Hepatocyte (in vitro differentiated cells): ENCODE measurements at regions not wholly inside any gene's neighbourhood (a gene's known extent, or its start where the extent isn't known, plus 50 kb on each side); places are given as distances from the start of the nearest gene placed in this dataset.

Source experiments
- CTCF ChIP-seq: fragments of 200-600 bp; sonication (generic); IDR thresholded peaks from 2 replicates; pipeline ENCODE4 v1.5.1; 2016; ENCODE audit warnings: antibody characterized with exemption, mild to moderate bottlenecking; ENCODE audit not compliant: poor library complexity
- EZH2 ChIP-seq: fragments of 200-600 bp; sonication (generic); IDR thresholded peaks from 2 replicates; pipeline ENCODE4 v1.6.1; 2016; ENCODE audit warnings: antibody characterized with exemption, mild to moderate bottlenecking, borderline replicate concordance
- EZH2phosphoT487 ChIP-seq: fragments of 200-600 bp; sonication (generic); IDR thresholded peaks from one replicate; pipeline ENCODE4 v1.6.1; 2018; ENCODE audit warnings: antibody characterized with exemption, mild to moderate bottlenecking, low read depth, moderate library complexity; ENCODE audit not compliant: unreplicated experiment, severe bottlenecking

DNA sequence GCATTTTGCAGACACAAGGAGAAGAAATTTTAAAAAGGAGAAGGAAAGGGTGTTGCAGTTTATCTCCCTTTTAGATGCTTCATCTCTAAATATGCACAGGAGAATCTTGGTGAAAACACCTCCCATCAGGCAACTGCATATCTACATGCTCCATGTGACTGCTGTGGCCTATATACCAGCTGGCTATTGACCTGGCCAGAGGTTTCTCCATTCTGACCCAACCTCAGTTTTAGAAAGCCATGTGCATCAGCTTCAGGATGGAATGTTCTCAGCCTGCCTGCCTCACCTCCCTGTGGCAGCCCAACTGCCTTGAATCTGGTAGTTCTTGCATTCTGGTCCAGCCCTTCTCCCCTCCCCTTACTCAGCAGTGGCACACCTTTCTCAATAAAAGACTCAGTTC lies 1958.8 kb upstream of the CELF4 start:
- TF ChIP-seq CTCF (no peak), EZH2 (no peak), EZH2phosphoT487 (no peak)
